ENCODE measurements at regions not wholly inside any gene's neighbourhood (a gene's known extent, or its start where the extent isn't known, plus 50 kb on each side); places are given as distances from the start of the nearest gene placed in this dataset.

- no peak for TF ChIP-seq EZH2phosphoT487 (conservative IDR thresholded peaks at IDR 0.05; ENCODE audit: low read length)
- TF ChIP-seq CTCF (IDR thresholded peaks at IDR 0.05; ENCODE audit: insufficient read depth, low read length, poor library complexity, severe bottlenecking): no peak
- H3K27me3 ChIP-seq (ENCODE audit: low read length): no peaks in the 10 kb centered on the region
Measured at GRCh38 chrX:39836802-39837420, 260.8 kb downstream of the BCOR start.

GRCh38 chrX:39837688-39838087 lies 260.1 kb downstream of the BCOR start:
- Histone ChIP-seq H3K9ac (ENCODE audit: low read length) (no peak overlapping the region), H3K9me3 (ENCODE audit: insufficient read depth, low read length) (no peaks in the 10 kb centered on the region)
- TF ChIP-seq CTCF (IDR thresholded peaks at IDR 0.05; ENCODE audit: insufficient read depth, low read length, poor library complexity, severe bottlenecking) (no peak), EZH2phosphoT487 (conservative IDR thresholded peaks at IDR 0.05; ENCODE audit: low read length) (no peak)

More at GRCh38 chrX:39836802-39837420, 260.8 kb downstream of the BCOR start:
- H3F3A ChIP-seq (ENCODE audit: insufficient read depth): no peaks in the 10 kb centered on the region
- no peaks in the 10 kb centered on the region for H4K20me1 ChIP-seq (ENCODE audit: low read depth, low read length)
- H3K27ac ChIP-seq (ENCODE audit: low read depth, low read length): no peak overlapping the region
- no peaks in the 10 kb centered on the region for H3K9me2 ChIP-seq (replicated peaks; ENCODE audit: insufficient read depth, low read length)
- H3K9ac ChIP-seq (ENCODE audit: low read length): no peak overlapping the region
- H3K4me2 ChIP-seq (ENCODE audit: low read depth, low read length, poor library complexity, severe bottlenecking): no peak overlapping the region
- no peaks in the 10 kb centered on the region for H3K79me2 ChIP-seq (ENCODE audit: insufficient read depth, low read length)
- no peaks in the 10 kb centered on the region for H3K36me3 ChIP-seq (ENCODE audit: low read length)
- H2AFZ ChIP-seq (ENCODE audit: low read depth, low read length, severe bottlenecking): no peak overlapping the region
- no peaks in the 10 kb centered on the region for H3K9me3 ChIP-seq (ENCODE audit: insufficient read depth, low read length)
- H3K4me3 ChIP-seq (ENCODE audit: insufficient read depth, low read length, poor library complexity, severe bottlenecking): no peak overlapping the region

GRCh38 chrX:39839371-39839770 lies 258.4 kb downstream of the BCOR start:
- Histone ChIP-seq H3K4me3 (ENCODE audit: insufficient read depth, low read length, poor library complexity, severe bottlenecking) (no peak overlapping the region), H3K36me3 (ENCODE audit: low read length) (no peaks in the 10 kb centered on the region), H3K9me3 (ENCODE audit: insufficient read depth, low read length) (no peaks in the 10 kb centered on the region), H3F3A (ENCODE audit: insufficient read depth) (no peaks in the 10 kb centered on the region), H4K20me1 (ENCODE audit: low read depth, low read length) (no peaks in the 10 kb centered on the region), H2AFZ (ENCODE audit: low read depth, low read length, severe bottlenecking) (no peak overlapping the region), H3K79me2 (ENCODE audit: insufficient read depth, low read length) (no peaks in the 10 kb centered on the region), H3K9ac (ENCODE audit: low read length) (no peak overlapping the region), H3K27ac (ENCODE audit: low read depth, low read length) (no peak overlapping the region), H3K4me2 (ENCODE audit: low read depth, low read length, poor library complexity, severe bottlenecking) (no peak overlapping the region), H3K27me3 (ENCODE audit: low read length) (no peaks in the 10 kb centered on the region), H3K9me2 (replicated peaks; ENCODE audit: insufficient read depth, low read length) (no peaks in the 10 kb centered on the region)
- TF ChIP-seq EZH2phosphoT487 (conservative IDR thresholded peaks at IDR 0.05; ENCODE audit: low read length): no peak
- TF ChIP-seq CTCF (IDR thresholded peaks at IDR 0.05; ENCODE audit: insufficient read depth, low read length, poor library complexity, severe bottlenecking): no peak

More at GRCh38 chrX:39837688-39838087, 260.1 kb downstream of the BCOR start:
- Histone ChIP-seq H3K27me3 (ENCODE audit: low read length) (no peaks in the 10 kb centered on the region), H3F3A (ENCODE audit: insufficient read depth) (no peaks in the 10 kb centered on the region), H4K20me1 (ENCODE audit: low read depth, low read length) (no peaks in the 10 kb centered on the region), H3K4me3 (ENCODE audit: insufficient read depth, low read length, poor library complexity, severe bottlenecking) (no peak overlapping the region), H3K36me3 (ENCODE audit: low read length) (no peaks in the 10 kb centered on the region), H3K79me2 (ENCODE audit: insufficient read depth, low read length) (no peaks in the 10 kb centered on the region), H3K4me2 (ENCODE audit: low read depth, low read length, poor library complexity, severe bottlenecking) (no peak overlapping the region), H3K9me2 (replicated peaks; ENCODE audit: insufficient read depth, low read length) (no peaks in the 10 kb centered on the region), H3K27ac (ENCODE audit: low read depth, low read length) (no peak overlapping the region), H2AFZ (ENCODE audit: low read depth, low read length, severe bottlenecking) (no peak overlapping the region)
